GM12873 (cell line): ENCODE measurements at regions not wholly inside any gene's neighbourhood (a gene's known extent, or its start where the extent isn't known, plus 50 kb on each side); places are given as distances from the start of the nearest gene placed in this dataset.

Experiments used
- CTCF ChIP-seq: IDR thresholded peaks from 2 replicates; pipeline ENCODE4 v1.5.1; 2012; ENCODE audit warnings: low read depth, mild to moderate bottlenecking, moderate library complexity, low read length, control low read depth; ENCODE audit not compliant: insufficient read depth; ENCODE audit errors: missing control alignments

- no peak for TF ChIP-seq CTCF
Observed at GRCh38 chr3:105170423-105170822, 196.3 kb upstream of the ALCAM start.

- TF ChIP-seq CTCF = no peak
Observed at GRCh38 chr3:105174017-105174615, 192.6 kb upstream of the ALCAM start.

- no peak for TF ChIP-seq CTCF
Observed at GRCh38 chr3:105177576-105177975, 189.1 kb upstream of the ALCAM start.

GRCh38 chr3:105187344-105187743, 179.4 kb upstream of the ALCAM start:
- no peak for TF ChIP-seq CTCF

- TF ChIP-seq CTCF = no peak
Observed at GRCh38 chr3:105195260-105195659, 171.4 kb upstream of the ALCAM start.

- TF ChIP-seq CTCF = no peak
Observed at GRCh38 chr3:105197863-105198262, 168.8 kb upstream of the ALCAM start.

GRCh38 chr3:105199217-105199616, 167.5 kb upstream of the ALCAM start:
- TF ChIP-seq CTCF = no peak

- no peak for TF ChIP-seq CTCF
Observed at GRCh38 chr3:105210141-105210540, 156.6 kb upstream of the ALCAM start.
